ENCODE measurements at regions not wholly inside any gene's neighbourhood (a gene's known extent, or its start where the extent isn't known, plus 50 kb on each side); places are given as distances from the start of the nearest gene placed in this dataset.
"Not testable (repeated sequence)": the region's sequence is repeated elsewhere in the genome, so short reads cannot be mapped to it uniquely, and the experiment has no call there.

GRCh38 chr11:10947935-10948334 lies 90.1 kb upstream of the ZBED5 start:
- not testable (repeated sequence) for TF ChIP-seq CTCF (IDR thresholded peaks at IDR 0.05; ENCODE audit: borderline replicate concordance, extremely low read depth, low read length, poor library complexity, severe bottlenecking); EZH2 (IDR thresholded peaks at IDR 0.05; ENCODE audit: borderline replicate concordance, low read depth, low read length, severe bottlenecking)

All from DND-41 (cell line).